H7 (cell line): ENCODE measurements at regions not wholly inside any gene's neighbourhood (a gene's known extent, or its start where the extent isn't known, plus 50 kb on each side); places are given as distances from the start of the nearest gene placed in this dataset.
"Not testable (repeated sequence)": the region's sequence is repeated elsewhere in the genome, so short reads cannot be mapped to it uniquely, and the experiment has no call there.

Source experiments
- DNase-seq: peaks from one replicate; pipeline ENCODE4 v3.0.0; 2012
- H3K27me3 ChIP-seq: 2 replicates; pipeline ENCODE4 v1.6.0; 2011; ENCODE audit warnings: mild to moderate bottlenecking, low read length; ENCODE audit not compliant: control insufficient read depth, insufficient read depth
- H3K36me3 ChIP-seq: replicated peaks from 2 replicates; pipeline ENCODE4 v1.5.1; 2011; ENCODE audit warnings: low read length; ENCODE audit not compliant: control insufficient read depth, insufficient read depth
- H3K4me3 ChIP-seq: 2 replicates; pipeline ENCODE4 v1.5.1; 2011; ENCODE audit warnings: low read depth, mild to moderate bottlenecking, control low read depth, low read length, moderate library complexity; ENCODE audit not compliant: insufficient read depth

DNA sequence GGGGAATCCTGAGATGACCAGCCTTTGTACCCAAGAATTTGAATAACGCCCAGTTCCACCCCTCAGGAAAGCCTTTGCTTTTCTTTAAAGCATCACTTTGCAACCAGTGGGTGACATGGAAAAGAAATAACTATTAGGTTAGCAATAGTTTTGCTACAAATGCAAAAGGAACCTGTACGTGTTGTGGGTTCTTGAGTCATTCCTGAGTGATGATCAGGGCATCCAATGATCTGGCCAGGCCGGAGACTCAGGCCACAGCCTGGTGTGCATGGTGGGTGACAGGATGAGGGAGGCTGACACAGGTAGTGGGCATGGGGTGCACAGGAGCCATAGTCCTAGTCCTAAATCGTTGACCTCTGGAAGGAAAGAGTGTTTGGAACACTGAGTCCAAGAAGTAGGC lies 321.4 kb upstream of the IL12A start:
- H3K27me3 ChIP-seq = no peaks in the 10 kb centered on the region
- no peaks in the 10 kb centered on the region for H3K36me3 ChIP-seq
- DNase-seq = no peak
- no peak overlapping the region for H3K4me3 ChIP-seq

- Histone ChIP-seq H3K27me3 (no peaks in the 10 kb centered on the region), H3K36me3 (no peaks in the 10 kb centered on the region), H3K4me3 (no peak overlapping the region)
- DNase-seq = no peak
Measured at GRCh38 chr3:159668461-159668860, 320.2 kb upstream of the IL12A start.

DNA sequence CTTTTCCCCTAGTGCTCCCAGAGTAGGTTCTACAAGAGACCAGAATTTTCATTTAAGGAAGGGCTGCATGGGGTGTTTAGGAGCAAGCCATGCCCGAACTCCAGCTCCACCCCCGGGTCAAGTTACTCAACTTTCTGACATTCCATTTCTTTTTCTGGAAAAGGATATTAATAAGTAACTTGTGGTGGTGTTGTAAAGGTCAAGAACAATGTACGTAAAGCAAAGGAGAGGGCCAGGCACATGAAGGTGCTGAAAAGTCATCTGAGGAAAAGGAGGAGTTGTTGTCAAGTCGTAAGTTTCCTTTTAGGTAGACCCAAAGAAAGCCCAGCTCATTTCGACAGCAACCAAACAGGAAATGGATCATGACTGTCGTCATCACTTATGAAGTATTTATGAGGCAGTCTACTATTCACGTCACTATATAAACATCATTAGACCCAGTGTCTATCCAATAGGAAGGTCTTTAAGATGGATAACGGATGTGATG lies 319.6 kb upstream of the IL12A start:
- no peak for DNase-seq
- H3K36me3 ChIP-seq = no peaks in the 10 kb centered on the region
- no peak overlapping the region for H3K4me3 ChIP-seq
- H3K27me3 ChIP-seq = no peaks in the 10 kb centered on the region

DNA sequence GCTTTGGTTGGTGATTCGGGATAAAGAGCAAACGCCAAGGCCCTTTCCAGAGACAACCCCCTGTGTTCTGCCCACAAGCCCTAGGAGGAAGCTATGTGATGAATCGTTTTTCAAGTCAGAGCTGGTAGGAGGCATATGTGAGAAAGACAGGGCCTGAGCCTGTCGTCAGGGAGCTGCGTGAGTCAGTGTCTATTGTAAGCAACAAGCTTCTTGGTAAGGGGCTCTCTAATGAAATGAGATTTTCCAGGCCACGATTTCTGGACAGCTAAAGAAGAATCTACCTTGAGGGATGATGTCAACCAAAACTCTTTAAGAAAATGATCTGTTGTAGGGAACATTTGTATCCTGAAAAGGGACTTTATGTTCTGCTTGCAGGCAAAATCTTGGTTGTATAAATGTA lies 318.9 kb upstream of the IL12A start:
- DNase-seq = peak; percentile 8
- Histone ChIP-seq H3K4me3 (no peak overlapping the region), H3K36me3 (no peaks in the 10 kb centered on the region), H3K27me3 (no peaks in the 10 kb centered on the region)

DNA sequence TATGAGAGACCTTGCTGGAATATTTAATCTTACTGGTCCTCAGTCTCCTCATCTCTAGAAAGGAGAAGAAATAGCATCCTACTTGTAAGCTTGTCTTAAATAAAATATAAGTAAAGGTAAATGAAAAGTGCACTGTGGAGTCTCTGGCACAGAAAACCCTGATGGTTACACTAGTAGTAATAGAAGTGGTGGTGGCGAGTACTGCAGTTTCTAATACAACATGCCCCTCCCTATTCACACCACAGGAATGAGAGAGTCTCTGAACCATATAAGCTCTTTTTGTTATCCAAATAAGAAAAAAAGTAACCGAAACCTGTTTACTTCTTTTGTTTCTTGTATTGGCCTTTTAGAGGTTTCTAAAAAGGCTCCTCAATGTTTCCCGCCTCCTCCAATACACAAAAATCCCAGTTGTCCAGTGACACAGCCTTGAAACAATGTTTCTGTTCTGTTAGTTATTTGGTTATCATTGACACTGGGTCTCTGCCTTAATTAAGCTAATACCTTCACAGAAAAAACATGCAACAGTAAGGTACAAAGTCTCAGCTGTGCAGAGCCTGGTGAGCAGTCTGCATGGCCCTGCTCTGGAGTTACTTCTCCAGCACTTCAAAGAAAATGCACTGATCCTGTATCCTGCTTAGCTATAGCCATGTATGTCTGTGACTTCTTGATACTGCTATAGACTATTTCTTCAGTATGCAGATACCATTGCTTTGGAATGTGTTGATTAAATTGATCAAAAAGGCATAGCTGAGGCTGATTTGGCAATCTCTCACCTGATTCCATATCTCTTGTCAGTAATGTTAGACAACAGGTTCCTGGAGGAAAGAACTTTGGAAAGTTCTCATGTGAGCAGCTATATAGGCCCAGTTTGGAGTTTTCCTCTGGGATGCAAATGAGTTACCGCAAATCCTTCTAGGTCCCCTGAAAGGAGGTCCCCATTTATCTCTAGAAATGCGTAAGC lies 315.6 kb upstream of the IL12A start:
- Histone ChIP-seq H3K36me3 (no peaks in the 10 kb centered on the region), H3K27me3 (no peaks in the 10 kb centered on the region), H3K4me3 (no peak overlapping the region)
- DNase-seq = peak; percentile 13

DNA sequence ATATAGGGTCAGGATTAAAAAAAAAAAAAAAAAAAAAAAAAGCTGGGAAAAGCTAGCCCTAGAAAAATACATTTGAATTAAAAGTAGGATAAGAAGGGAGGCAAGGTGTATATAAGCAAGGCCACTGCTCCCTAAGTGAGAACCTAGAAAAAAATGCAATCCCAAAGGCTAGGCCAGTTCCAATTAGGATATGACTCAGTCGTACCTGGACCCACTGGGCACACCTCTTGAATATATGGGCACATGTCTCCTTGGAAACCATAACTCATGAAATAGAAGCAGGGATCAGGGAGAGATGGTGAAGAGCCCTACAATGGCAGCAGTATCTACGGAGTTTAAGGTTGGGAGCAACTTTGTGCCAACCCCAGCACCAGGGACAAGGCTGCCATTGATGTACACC lies 314.1 kb upstream of the IL12A start:
- H3K36me3 ChIP-seq = no peaks in the 10 kb centered on the region
- H3K27me3 ChIP-seq = no peaks in the 10 kb centered on the region
- H3K4me3 ChIP-seq = no peak overlapping the region
- no peak for DNase-seq

GRCh38 chr3:159675285-159675684 lies 313.4 kb upstream of the IL12A start:
- no peaks in the 10 kb centered on the region for H3K36me3 ChIP-seq
- no peak for DNase-seq
- no peaks in the 10 kb centered on the region for H3K27me3 ChIP-seq
- no peak overlapping the region for H3K4me3 ChIP-seq

GRCh38 chr3:159679900-159680299 lies 308.7 kb upstream of the IL12A start:
- H3K27me3 ChIP-seq = no peaks in the 10 kb centered on the region
- H3K4me3 ChIP-seq = no peak overlapping the region
- DNase-seq = no peak
- no peaks in the 10 kb centered on the region for H3K36me3 ChIP-seq

GRCh38 chr3:159681717-159682116 lies 306.9 kb upstream of the IL12A start:
- H3K36me3 ChIP-seq, DNase-seq, H3K4me3 ChIP-seq, H3K27me3 ChIP-seq: not testable (repeated sequence)

GRCh38 chr3:159685801-159686200 lies 302.8 kb upstream of the IL12A start:
- DNase-seq = no peak
- H3K27me3 ChIP-seq = no peaks in the 10 kb centered on the region
- no peak overlapping the region for H3K4me3 ChIP-seq
- H3K36me3 ChIP-seq = no peaks in the 10 kb centered on the region

GRCh38 chr3:159693226-159693625 lies 295.4 kb upstream of the IL12A start:
- no peaks in the 10 kb centered on the region for H3K36me3 ChIP-seq
- DNase-seq = no peak
- no peaks in the 10 kb centered on the region for H3K27me3 ChIP-seq
- H3K4me3 ChIP-seq = no peak overlapping the region

DNA sequence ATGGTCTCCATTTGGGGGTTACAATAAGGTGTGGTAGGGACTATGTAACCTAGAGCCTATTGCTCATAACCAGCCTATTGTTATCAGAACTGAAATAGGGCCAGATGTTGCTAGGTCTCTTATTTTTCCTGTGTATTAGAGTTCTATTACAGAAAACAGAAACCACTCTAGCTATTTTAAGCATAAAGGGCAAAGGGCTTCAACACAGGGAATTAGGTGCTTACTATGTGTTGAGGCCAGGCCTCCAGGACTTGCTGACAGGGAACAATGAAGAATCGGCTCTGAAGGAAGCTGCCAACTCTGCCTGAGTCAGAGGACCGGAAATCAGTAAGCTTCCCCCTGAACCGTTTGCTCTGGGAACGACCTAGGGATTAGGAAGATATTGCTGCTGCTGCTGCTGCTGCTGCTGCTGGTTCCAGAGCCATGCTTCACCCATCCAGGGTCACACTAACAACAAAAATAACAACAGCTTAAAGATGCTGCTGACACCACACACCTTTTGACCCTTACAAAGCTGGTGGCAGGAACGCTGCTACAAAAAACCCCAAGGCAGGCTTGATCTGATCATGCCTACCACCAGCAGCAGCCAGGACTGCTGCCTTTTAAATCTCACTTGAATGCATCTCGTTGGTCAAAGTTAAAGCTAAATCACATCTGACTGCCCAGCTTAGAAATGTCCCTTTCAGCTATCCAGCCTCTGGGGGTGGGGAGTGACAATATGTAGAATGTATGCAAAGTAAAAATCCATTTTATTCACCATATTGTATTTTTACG lies 276.9 kb upstream of the IL12A start:
- Histone ChIP-seq H3K4me3 (no peak overlapping the region), H3K36me3 (no peaks in the 10 kb centered on the region), H3K27me3 (no peaks in the 10 kb centered on the region)
- DNase-seq = no peak

- H3K36me3 ChIP-seq = no peaks in the 10 kb centered on the region
- no peaks in the 10 kb centered on the region for H3K27me3 ChIP-seq
- no peak overlapping the region for H3K4me3 ChIP-seq
- no peak for DNase-seq
Measured at GRCh38 chr3:159721324-159721723, 267.3 kb upstream of the IL12A start.

- no peaks in the 10 kb centered on the region for H3K36me3 ChIP-seq
- no peak overlapping the region for H3K4me3 ChIP-seq
- no peaks in the 10 kb centered on the region for H3K27me3 ChIP-seq
- DNase-seq = no peak
Measured at GRCh38 chr3:159723295-159723694, 265.3 kb upstream of the IL12A start.

DNA sequence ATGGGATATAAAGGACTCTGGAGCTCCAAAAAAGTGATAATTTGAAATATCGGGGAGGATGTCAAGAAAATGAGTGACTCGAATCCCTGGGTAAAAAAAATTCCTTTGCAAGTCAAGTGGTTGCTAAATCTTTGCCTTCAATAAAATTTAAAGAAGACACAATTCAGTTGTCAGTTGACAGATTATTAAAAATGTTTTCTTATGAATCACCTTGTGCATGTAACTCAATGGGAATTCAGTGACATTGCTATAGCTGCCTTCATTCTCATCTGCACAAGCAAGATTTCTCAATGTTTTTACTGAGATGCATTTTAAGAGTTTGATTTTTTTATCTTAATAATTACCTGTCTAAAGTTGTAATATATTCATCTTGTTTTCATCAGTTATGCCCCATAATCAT lies 264.0 kb upstream of the IL12A start:
- Histone ChIP-seq H3K36me3 (no peaks in the 10 kb centered on the region), H3K27me3 (no peaks in the 10 kb centered on the region), H3K4me3 (no peak overlapping the region)
- no peak for DNase-seq
